Loucy (cell line): ENCODE measurements at regions not wholly inside any gene's neighbourhood (a gene's known extent, or its start where the extent isn't known, plus 50 kb on each side); places are given as distances from the start of the nearest gene placed in this dataset.

Experiments
- CTCF ChIP-seq: fragments of 200-600 bp; sonication (generic); conservative IDR thresholded peaks from 2 replicates; pipeline ENCODE4 v1.5.1; 2014; ENCODE audit warnings: mild to moderate bottlenecking, antibody characterized with exemption, low read length
- EZH2phosphoT487 ChIP-seq: fragments of 200-600 bp; IDR thresholded peaks from 2 replicates; pipeline ENCODE4 v1.6.1; 2018; ENCODE audit warnings: antibody characterized with exemption, mild to moderate bottlenecking, moderate library complexity, borderline replicate concordance

- TF ChIP-seq CTCF: no peak
- TF ChIP-seq EZH2phosphoT487: no peak
Observed at GRCh38 chr4:83708500-83709175, 172.7 kb downstream of the GPAT3 start.
